Neural progenitor cell (in vitro differentiated cells): ENCODE measurements at regions not wholly inside any gene's neighbourhood (a gene's known extent, or its start where the extent isn't known, plus 50 kb on each side); places are given as distances from the start of the nearest gene placed in this dataset.
"Not testable (repeated sequence)": the region's sequence is repeated elsewhere in the genome, so short reads cannot be mapped to it uniquely, and the experiment has no call there.

Experiments
- EZH2phosphoT487 ChIP-seq: fragments of 200-600 bp; sonication (generic); IDR thresholded peaks from 2 replicates; pipeline ENCODE4 v1.6.1; 2017; ENCODE audit warnings: antibody characterized with exemption
- TF ChIP-seq, protein P1 (sequence below): fragments of 200-600 bp; sonication (generic); IDR thresholded peaks from 2 replicates; pipeline ENCODE4 v1.5.1; 2017; ENCODE audit warnings: antibody characterized with exemption, mild to moderate bottlenecking

DNA sequence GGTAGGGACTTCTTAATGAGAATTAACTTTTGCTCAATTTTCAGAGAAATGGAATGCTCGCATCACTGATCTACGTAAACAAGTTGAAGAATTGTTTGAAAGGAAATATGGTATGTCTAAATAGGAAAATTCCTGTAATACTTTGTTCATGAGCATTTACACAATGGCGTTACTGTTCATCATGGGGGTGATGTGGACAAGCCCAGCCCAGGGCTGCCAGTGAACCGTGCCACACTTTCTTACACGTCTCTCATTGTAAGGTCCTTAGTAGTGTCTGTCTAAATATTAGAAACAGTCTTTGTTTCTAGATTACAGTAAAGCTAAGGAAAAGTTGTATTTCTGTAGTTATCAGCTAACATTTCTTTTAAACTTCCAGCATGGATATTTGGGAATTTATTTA is 91.0 kb upstream of the SPDYE9 start:
- TF ChIP-seq, protein P1, sequence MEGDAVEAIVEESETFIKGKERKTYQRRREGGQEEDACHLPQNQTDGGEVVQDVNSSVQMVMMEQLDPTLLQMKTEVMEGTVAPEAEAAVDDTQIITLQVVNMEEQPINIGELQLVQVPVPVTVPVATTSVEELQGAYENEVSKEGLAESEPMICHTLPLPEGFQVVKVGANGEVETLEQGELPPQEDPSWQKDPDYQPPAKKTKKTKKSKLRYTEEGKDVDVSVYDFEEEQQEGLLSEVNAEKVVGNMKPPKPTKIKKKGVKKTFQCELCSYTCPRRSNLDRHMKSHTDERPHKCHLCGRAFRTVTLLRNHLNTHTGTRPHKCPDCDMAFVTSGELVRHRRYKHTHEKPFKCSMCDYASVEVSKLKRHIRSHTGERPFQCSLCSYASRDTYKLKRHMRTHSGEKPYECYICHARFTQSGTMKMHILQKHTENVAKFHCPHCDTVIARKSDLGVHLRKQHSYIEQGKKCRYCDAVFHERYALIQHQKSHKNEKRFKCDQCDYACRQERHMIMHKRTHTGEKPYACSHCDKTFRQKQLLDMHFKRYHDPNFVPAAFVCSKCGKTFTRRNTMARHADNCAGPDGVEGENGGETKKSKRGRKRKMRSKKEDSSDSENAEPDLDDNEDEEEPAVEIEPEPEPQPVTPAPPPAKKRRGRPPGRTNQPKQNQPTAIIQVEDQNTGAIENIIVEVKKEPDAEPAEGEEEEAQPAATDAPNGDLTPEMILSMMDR: not testable (repeated sequence)
- not testable (repeated sequence) for TF ChIP-seq EZH2phosphoT487
